Calu3 (cell line): ENCODE measurements at regions not wholly inside any gene's neighbourhood (a gene's known extent, or its start where the extent isn't known, plus 50 kb on each side); places are given as distances from the start of the nearest gene placed in this dataset.

Experiments used
- BruUV-seq: library from RNA; stranded (reverse); fragments of 400-500 nt; replicated peaks from 2 replicates; lab custom pipeline; 2021; lab: Mats Ljungman, UMichigan
- CTCF ChIA-PET: fragments of 300-600 bp; sonication (Branson Sonifier 250); formaldehyde crosslinking; loops from one replicate; lab custom pipeline; 2022; ENCODE audit warnings: antibody characterized with exemption; lab: Charles Lee
- DNase-seq: peaks from one replicate; pipeline ENCODE4 v3.0.0; 2022
- H3K27ac Mint-ChIP-seq: one replicate; pipeline ENCODE4 v1.8.0; 2022; ENCODE audit warnings: mixed read lengths; ENCODE audit not compliant: unreplicated experiment
- H3K27me3 Mint-ChIP-seq: one replicate; pipeline ENCODE4 v1.8.0; 2022; ENCODE audit warnings: mixed read lengths; ENCODE audit not compliant: unreplicated experiment
- H3K36me3 Mint-ChIP-seq: one replicate; pipeline ENCODE4 v1.8.0; 2022; ENCODE audit warnings: mild to moderate bottlenecking, moderate library complexity, mixed read lengths; ENCODE audit not compliant: insufficient read depth, unreplicated experiment
- H3K4me1 Mint-ChIP-seq: one replicate; pipeline ENCODE4 v1.8.0; 2022; ENCODE audit warnings: mild to moderate bottlenecking, low read depth, mixed read lengths; ENCODE audit not compliant: unreplicated experiment
- H3K4me3 Mint-ChIP-seq: one replicate; pipeline ENCODE4 v1.8.0; 2022; ENCODE audit warnings: mild to moderate bottlenecking, low read depth, moderate library complexity, mixed read lengths; ENCODE audit not compliant: unreplicated experiment
- H3K9me3 Mint-ChIP-seq: one replicate; pipeline ENCODE4 v1.8.0; 2022; ENCODE audit warnings: low read depth, mixed read lengths; ENCODE audit not compliant: unreplicated experiment
- intact Hi-C: fragments of 100-400 bp; cut with micrococcal nuclease; formaldehyde crosslinking; loops from one replicate; pipeline ENCODE4 v1.10.0; 2022; ENCODE audit not compliant: unreplicated experiment
- TF ChIP-seq, protein P1 (sequence below): fragments of 200-600 bp; IDR thresholded peaks from one replicate; pipeline ENCODE4 v1.8.0; 2022; ENCODE audit warnings: antibody characterized with exemption; ENCODE audit not compliant: unreplicated experiment

DNA sequence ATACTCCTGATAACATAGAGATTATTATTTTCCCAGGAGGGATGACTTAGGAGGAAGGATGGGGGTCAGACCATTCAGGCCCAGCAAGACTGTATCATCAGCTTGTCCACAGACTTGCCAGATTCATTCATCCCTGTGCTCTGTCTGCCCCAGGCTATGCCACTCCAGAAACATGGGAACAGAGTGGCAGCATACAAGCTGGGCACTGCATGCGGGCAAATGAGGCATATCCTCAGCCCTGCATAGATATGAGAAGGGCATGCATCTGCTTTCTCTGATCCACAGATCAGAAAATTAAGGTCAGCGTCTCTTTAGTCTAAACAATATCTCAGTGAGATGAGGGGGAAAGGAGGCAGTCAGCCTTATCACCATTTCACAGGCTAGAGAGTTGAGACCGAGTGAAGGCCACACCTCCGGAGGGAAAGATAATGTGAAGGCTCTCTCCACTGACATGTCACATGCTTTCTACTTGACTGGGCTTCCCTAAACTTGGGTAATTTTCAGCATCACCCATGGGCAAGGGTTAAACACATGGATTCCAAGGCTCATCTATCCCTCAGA is 140.5 kb downstream of the TFAP2B start:
- Mint-ChIP-seq H3K4me1 (no peaks in the 10 kb centered on the region), H3K9me3 (no peaks in the 10 kb centered on the region), H3K27me3 (no peaks in the 10 kb centered on the region), H3K4me3 (no peak overlapping the region), H3K36me3 (no peaks in the 10 kb centered on the region), H3K27ac (no peak overlapping the region)
- TF ChIP-seq, protein P1, sequence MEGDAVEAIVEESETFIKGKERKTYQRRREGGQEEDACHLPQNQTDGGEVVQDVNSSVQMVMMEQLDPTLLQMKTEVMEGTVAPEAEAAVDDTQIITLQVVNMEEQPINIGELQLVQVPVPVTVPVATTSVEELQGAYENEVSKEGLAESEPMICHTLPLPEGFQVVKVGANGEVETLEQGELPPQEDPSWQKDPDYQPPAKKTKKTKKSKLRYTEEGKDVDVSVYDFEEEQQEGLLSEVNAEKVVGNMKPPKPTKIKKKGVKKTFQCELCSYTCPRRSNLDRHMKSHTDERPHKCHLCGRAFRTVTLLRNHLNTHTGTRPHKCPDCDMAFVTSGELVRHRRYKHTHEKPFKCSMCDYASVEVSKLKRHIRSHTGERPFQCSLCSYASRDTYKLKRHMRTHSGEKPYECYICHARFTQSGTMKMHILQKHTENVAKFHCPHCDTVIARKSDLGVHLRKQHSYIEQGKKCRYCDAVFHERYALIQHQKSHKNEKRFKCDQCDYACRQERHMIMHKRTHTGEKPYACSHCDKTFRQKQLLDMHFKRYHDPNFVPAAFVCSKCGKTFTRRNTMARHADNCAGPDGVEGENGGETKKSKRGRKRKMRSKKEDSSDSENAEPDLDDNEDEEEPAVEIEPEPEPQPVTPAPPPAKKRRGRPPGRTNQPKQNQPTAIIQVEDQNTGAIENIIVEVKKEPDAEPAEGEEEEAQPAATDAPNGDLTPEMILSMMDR = no peak
- intact Hi-C loops = no loop called here
- BruUV-seq = no TSS peak
- CTCF ChIA-PET = no interaction called here
- no peak for DNase-seq

DNA sequence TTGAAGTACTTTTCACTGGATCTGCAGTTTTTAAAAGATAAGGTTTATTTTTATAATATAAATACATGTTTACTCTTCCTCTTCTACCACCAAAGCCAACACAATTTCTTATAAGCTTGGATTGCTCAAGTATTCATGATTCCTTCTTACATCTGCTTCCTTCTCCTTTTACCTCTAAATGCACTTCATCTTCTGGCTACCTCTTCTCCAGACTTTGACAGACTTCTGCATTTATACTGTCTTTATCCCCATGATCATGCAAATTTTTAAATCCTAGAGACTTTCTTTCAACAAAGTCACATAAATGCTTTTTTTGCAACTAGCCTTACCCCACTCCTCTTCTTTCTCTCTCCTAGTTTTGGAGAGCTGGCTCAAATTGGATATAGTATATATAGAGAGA is 142.9 kb downstream of the TFAP2B start:
- Mint-ChIP-seq H3K4me1 (no peaks in the 10 kb centered on the region), H3K36me3 (no peaks in the 10 kb centered on the region), H3K9me3 (no peaks in the 10 kb centered on the region), H3K4me3 (no peak overlapping the region), H3K27me3 (no peaks in the 10 kb centered on the region), H3K27ac (no peak overlapping the region)
- TF ChIP-seq, protein P1 = no peak
- CTCF ChIA-PET = interaction anchor here (0.6 kb wide), 1 partner anchor 580 kb away, joined by 3 read pairs; no protein-coding TSS in a partner anchor
- no TSS peak for BruUV-seq
- no peak for DNase-seq
- intact Hi-C loops = no loop called here

DNA sequence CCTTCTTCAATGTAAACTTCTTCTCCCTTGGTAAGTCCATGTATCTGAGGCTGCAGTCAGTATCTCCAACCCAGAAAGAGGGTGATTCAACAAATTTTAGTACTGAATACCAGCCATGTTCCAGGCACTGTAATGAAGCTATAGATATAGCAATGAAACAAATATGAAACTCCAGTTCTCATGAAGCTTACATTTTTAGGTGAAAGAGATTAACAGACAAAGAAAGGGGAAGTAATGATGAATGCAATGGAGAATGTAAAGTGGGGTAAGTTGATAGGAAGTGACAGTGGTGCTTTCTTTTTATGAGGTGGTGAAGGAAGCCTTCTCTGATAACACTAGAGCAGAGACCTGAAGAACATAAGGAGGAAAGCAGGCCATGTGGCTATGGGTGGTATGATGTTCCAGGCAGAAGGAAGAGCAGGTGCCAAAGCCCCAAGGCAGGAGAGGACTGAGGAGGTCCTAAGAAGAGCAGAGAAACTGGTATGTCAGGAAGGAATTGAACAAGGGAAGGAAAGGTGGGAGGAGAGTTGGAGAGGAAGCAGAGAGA is 143.6 kb downstream of the TFAP2B start:
- Mint-ChIP-seq H3K4me3 (no peak overlapping the region), H3K27me3 (no peaks in the 10 kb centered on the region), H3K4me1 (no peaks in the 10 kb centered on the region), H3K36me3 (no peaks in the 10 kb centered on the region), H3K9me3 (no peaks in the 10 kb centered on the region), H3K27ac (no peak overlapping the region)
- intact Hi-C loops = no loop called here
- no peak for DNase-seq
- TF ChIP-seq, protein P1 = no peak
- no TSS peak for BruUV-seq
- CTCF ChIA-PET = interaction anchor here (0.6 kb wide), 1 partner anchor 581 kb away, joined by 3 read pairs; no protein-coding TSS in a partner anchor

DNA sequence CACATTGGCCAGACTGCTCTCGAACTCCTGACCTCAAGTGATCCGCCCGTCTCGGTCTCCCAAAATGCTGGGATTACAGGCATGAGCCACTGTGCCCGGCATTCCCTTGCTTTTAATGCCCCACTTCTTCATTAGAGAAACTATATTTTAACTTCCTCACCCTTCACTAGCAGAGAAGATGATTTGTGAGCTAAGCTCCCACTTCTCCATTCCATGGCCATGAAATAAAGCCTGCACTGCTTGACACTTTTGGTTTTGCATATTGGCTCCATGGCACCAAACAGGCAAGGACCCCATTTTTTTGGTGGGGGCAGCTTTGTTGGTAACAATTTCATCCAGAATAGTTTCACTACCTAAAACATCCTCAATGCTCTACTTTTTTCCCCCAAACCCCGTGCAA is 145.3 kb downstream of the TFAP2B start:
- no peaks in the 10 kb centered on the region for H3K4me1 Mint-ChIP-seq
- no TSS peak for BruUV-seq
- H3K4me3 Mint-ChIP-seq = no peak overlapping the region
- CTCF ChIA-PET = no interaction called here
- H3K27me3 Mint-ChIP-seq = no peaks in the 10 kb centered on the region
- H3K27ac Mint-ChIP-seq = no peak overlapping the region
- no peaks in the 10 kb centered on the region for H3K36me3 Mint-ChIP-seq
- DNase-seq = no peak
- TF ChIP-seq, protein P1 = no peak
- H3K9me3 Mint-ChIP-seq = peaks cover 1% of the 10 kb centered on the region
- intact Hi-C loops = no loop called here
